ENCODE measurements at regions not wholly inside any gene's neighbourhood (a gene's known extent, or its start where the extent isn't known, plus 50 kb on each side); places are given as distances from the start of the nearest gene placed in this dataset.
A peak's percentile ranks its signal among the peaks of the same experiment; 100 is the strongest.
"Not testable (repeated sequence)": the region's sequence is repeated elsewhere in the genome, so short reads cannot be mapped to it uniquely, and the experiment has no call there.

DNA sequence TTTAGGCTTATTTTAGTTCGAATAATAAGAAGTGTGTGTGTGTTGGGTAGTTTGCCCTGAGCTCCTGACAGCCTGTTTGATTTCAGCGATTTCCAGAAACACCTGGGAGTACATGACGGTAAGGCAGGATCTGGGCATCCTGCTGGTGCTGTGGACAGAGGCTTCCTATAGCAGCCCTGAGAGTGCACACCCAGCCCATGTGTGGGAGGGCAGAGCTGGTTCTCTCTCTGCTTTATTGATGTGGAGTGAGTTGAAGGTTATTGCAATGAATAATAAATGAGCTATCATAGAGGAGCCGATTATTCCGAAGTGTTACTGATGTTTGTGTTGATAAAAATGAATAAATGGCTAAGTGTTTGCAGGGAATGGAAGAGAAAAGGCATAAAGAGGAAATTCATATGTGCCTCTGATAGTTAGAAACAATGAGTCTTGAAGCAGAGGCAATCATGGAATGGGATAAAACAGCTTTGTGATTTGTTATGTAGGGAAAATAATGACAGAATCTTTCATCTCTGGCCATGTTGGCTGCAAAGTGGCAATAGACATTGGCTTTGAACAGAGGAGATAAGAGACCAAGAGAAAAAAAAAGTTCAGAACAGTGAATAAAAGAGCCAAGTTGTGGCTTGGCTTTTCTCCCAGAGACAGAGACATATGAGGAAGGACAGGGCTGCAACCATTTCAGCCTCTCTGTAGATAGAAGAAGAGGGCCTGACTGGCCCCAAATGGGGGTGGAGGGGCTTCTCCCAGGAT, 166.2 kb upstream of the CHD6 start:
- no peak for DNase-seq (ENCODE audit: low spot score)

DNA sequence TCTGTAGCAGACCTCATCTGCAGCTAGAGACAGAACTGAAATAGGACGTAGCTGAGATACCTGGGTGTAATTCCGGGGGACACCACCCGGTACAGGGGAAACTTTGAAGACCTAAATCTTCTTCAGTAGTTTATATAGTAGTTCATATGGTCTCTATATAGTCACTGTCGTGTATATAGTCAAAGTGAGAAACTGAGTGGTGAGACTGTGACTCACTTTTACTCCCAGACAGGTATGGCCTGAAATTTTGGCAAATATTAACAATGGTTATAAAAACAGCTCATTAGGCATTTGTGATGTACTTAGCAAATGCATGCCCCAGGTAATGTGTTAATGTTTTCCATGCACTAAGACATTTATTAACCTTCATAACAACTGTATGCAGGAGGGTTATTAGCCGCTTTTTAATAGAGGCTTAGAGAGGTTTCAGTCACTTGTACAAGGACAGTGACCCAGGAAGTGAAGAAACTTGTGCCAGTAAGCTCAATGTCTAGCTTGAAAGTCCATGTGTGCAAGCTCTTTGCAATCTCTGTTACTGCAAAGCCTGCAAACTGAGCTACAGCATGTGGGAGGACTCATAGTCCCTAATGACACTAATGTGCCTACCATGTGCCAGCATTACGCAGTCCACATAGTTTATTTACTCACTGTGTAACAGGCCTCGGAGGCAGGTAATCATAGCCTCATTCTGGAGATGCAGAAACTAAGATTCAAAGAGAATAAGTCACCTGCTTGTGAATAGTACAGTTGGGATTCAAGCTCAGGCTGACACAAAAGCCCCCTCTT, 165.4 kb upstream of the CHD6 start:
- peak; percentile 76 for DNase-seq (ENCODE audit: low spot score)

DNA sequence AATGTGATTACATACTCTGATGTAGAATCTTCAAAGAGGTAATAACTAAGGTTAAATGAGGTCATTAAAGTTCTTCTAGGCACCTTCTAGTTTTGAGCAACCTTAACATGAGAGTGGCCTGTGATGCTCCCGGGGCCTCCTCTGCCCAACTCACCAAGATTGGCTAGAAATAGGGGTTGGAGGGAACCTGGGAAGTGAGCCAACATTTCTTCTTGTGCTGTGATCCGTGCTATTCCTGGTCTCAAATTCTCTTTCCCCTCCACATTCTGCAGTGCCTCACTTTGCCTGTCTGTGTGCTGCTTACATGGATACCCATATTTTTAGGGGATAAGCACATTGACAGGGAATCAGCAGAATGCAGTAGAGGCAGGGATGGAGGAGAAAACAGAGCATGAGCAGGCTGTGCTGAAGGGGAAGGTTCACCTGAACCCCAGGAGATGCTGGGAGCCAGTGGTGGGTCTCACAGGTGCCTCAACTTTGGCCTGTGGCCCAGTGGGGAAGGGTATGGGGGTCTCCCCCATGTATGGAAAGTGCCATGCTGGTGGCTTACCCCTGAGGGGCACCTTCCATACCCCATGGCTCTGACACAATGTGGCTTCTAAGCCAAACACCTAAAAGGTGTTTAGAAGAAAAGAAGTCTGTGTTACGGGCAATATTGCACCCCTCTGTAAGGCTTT, 164.7 kb upstream of the CHD6 start:
- DNase-seq (ENCODE audit: low spot score): peak; percentile 52

DNA sequence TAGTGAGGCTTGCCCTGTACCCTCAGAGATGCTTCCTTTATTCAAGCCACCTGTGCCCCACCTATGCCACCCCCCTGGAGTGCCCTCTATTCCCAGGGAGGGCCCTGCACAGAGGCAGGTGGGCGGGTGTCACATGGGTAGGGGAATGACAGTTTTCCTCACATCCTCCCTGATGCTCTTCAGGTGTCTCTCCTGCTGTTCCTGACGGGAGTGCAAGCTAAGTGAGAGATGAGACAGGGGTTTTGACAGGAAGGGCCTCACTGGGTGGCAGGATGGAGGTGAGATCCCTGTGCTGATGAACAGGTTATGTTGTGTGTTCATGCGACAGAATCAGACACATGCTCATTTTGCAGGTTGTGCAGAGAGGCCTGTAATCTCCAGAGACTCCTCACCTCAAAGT, 164.1 kb upstream of the CHD6 start:
- DNase-seq (ENCODE audit: low spot score): no peak

DNA sequence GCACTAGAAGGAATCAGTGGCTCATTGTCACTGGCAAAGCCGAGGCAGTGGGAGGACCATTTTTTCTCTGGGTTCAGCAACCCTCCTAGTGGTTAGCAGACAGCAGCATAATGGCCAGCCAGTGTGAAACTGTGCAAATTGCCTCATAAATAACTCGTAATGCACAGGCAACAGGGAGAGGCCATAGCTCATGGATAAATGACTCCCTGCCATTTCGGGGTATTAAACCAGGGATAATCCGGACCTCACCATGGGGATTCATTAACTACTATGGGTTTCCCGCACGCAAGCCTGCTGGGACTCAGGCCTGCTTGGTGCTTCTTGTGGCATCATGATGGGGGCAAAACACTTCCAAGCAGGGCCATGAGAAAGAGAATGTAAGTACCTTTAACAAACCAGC, 158.2 kb upstream of the CHD6 start:
- DNase-seq (ENCODE audit: low spot score): no peak

DNA sequence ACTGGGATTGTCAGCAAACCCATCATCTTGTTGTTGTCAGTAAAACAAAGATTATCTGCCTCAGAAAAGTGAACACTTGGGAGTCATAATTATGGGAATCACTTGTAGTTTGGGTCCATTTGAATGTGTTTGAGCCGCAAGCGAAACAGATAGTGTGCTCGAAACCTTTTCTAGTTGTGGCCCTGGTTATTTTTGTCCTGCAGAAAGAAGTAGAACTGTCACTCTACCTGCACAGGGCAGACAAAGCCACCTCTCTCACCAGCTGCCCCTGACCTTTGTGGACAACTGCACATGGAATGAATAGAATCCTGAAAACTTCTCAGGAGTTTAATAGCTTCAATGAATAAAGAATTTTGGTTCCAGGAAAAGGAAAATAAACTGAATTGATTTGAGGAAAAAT, 156.1 kb upstream of the CHD6 start:
- no peak for DNase-seq (ENCODE audit: low spot score)

DNA sequence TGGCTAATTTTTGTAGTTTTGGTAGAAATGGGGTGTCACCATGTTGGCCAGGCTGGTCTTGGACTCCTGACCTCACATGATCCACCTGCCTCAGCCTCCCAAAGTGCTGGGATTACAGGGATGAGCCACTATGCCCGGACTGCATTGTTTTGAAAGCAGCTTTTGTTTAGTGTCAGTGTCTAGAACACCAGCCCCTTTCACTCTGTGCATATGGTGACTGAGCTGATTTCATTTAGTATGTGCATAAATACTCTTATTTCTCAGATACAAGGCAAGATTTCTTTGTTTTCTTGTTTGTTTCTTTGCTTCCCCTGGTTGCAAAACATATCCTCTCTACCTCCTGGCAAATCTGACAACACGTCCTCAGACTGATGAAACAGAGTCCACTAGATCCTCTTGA, 152.8 kb upstream of the CHD6 start:
- no peak for DNase-seq (ENCODE audit: low spot score)

DNA sequence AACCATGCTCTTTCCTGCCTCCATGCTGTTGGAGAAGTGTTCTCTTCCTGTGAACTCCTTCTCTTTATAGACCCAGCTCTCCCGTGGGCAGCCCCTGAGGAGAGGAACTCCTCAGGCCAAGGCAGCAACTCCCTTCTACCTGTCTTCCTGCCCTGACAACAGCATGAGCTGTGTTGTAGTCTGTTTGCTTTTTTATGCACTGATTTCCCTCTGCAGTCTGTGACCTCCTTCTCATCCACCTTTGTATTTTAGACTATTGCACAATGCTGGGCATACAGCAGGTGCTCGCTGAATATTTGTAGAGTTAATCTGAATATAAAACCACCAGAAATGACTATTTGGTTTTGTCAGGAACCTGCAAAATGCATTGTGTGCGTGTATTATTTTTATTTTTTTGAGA, 152.2 kb upstream of the CHD6 start:
- no peak for DNase-seq (ENCODE audit: low spot score)

DNA sequence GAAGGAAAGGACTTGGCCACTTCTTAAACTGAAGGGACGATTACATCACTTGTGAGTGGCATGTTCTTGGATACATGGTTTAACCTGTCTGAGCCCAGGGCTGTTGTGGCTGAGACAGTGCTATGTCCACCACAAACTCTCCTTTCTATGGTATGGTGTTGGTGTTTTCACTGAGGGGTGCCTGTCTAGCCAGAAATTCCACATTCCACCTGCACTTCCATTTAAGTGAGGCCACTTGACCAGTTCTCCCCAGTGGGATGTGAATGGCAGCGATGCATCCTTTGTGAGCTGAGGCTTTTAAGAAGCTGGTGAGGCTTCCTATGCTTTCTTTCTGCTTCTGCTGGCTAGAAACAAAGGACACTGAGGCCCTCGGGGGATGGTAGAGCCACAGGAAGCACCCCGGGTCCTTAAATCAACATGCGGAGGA, 151.4 kb upstream of the CHD6 start:
- DNase-seq (ENCODE audit: low spot score): no peak

DNA sequence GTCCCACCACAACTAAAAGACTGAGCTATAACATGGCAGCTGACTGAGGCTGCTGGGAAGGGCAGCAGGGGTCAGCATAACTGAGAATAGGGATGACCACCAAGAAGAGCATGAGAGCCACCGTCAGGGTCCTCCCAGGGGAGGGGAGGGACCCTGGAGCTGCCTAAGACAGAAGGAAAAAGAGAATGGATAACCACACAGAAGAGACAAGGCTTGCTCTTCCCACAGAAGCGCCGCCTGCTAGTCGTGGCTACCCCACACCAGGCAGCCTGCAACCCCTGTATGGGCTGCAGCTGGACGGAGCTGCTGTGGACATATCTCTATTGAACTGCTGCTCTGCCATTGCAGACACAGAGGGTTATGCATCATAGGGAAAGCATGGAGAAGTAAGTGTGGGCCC, 132.0 kb upstream of the CHD6 start:
- no peak for DNase-seq (ENCODE audit: low spot score)

DNA sequence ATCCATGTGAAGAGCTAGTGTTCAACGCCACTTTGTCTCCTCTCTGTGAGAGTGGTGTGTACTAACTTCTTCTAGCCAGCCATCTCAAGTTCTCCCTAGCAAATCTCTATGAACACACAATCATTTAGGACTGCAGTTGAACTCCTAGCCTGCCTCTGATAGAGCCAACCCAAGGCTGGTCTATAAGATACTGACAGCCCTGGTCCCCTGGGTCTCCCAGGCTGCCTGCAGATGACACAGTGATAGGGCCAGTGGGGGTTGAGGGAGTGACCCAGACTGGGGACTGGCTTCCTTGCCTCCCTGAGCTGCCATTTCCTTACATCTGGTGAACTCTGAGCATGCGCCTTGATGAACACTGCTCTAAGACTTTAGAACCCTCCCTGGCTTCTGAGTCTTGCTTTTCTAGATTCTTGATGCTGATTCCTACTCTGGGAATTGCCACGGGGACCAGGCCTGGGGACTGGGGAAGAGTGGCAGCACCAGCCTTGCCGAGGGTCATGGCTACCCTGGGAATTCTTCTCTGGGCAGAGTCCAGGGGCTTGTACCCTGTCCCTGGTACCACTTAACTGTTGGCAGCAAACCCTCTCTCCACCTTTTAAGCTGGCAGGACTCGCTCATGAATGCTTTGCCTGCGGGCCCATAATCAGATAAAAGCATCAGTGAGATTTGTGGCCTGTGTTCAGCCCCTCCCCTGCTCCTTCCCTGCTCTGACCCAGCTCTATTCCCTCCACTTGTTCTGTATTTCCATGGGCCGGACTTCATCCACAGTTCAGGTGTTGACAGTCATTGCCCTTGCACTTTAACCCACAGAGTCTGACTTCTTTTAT, 130.8 kb upstream of the CHD6 start:
- DNase-seq (ENCODE audit: low spot score): no peak

DNA sequence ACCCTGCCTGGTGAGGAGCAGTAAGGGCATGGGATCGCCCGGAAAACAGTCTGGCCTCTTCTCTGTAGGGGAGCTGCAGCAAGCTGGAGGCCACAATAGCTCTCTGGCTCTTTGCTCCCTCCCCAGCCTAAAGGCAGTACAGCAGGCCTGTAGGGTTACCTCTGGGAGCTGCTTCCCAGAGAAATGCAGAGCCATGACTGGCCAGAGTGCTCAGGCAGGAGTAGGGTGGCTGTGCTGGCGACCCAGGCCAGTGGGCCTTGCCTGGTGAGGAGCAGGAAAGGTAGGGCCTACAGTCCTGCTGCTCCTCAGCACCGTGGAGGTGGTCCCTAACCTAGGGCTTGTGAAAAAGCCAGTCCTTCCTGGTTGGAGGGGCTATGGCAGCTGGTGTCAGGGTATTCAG, 129.9 kb upstream of the CHD6 start:
- no peak for DNase-seq (ENCODE audit: low spot score)

DNA sequence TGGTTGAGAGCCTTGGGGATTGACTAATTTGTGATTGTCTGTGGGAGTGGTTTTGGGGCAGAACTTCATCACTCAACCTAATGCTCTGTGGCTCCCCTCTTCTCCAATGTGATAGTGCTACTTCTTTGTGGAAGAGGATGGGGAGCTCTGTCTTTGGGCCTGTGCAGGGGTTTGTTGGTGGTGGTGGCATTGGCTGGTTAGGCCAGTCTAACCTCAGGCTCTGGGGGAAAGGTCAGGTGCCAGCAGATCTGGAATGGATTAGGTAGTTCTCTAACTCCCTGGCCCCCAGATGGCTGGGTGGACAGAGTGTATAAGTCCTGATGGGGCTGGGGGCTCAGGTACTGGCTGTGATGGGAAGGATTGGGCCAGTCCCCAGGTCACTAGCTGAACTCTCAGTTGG, 129.0 kb upstream of the CHD6 start:
- no peak for DNase-seq (ENCODE audit: low spot score)

DNA sequence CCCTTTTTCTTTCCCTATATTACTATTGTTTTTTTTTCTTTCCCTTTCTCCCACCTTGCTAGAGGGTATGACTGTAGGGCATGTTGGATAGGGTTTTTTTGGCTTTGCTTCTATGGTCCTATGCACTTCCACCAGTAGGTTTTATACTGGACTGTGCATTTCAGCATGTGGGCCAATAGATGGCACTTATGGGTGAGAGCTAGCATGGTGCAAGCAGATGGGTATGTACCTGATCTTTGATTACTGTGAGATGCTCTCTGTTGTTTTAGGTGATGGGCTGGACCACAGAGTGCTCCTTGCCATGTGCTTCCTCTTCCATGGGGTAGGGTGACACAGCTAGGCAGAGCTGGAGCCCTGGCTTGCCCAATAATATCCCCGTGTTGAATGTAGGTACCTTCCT, 128.5 kb upstream of the CHD6 start:
- DNase-seq (ENCODE audit: low spot score): peak; percentile 27

DNA sequence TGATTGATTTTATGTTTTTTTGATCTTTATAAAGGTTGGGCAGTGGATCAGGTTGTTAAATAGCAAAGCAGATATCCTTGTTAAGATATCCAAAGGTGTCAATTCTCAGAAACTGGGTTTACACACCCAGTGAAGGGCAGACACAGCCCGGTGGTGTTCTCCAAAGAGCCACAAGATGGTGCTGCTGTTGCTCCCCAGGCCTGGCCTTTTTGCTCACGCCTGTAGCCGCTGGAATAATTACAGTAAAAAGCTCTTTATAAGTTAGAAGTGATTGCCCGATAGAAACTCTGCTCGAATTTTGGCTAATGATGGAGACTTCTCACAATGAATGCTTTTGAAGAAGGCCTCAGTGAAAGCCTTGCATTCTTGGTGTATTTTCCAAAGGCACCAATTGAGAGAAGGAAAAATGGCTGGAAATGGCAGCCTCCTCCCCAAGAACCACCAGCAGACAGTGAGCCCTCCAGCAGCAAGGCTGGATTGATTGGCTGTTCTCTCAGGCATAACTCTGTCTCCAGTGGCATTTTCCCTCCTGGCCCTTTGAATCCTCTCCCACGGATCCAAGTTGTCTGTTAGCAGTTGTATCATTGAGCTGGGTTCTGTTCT, 120.5 kb upstream of the CHD6 start:
- DNase-seq (ENCODE audit: low spot score): peak; percentile 57

DNA sequence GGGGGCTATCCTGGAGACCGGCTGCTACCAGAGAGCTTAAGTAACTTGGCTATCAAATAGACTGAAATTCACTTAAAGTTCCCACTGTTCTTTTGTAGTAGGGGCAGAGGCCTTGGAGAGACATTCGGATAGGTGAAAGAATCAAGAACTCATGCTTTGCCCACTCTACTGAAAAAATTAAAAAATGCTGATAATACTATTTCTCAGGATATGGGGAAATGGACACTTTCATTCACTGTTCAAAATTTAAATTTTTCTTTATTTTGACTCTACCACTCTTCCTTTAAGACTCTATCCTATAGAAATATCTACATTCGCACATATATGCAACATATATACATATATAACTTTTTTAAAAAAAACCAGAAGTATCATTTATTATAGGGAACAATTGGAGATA, 117.8 kb upstream of the CHD6 start:
- no peak for DNase-seq (ENCODE audit: low spot score)

DNA sequence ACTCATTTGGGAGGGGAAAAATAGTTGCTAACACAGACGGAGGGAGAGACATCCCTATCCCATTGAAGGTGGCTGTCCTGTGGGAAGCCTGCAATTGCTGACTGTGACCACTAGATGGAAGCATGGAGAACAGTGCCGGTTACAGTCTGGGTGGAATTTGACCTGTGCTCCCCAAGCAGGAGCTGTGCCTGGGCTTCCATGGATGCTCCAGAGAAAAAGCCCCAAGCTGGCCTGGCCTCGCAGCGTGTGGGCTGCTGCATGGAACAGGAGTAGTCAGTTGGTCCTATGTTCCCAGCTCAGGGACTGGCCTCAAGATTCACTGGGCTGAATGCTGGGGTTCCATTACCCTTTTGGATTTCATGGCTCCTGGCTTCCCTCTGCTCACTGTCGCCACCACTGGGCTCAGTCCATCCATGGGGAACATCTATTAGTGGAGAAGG, 116.3 kb upstream of the CHD6 start:
- peak; percentile 54 for DNase-seq (ENCODE audit: low spot score)

DNA sequence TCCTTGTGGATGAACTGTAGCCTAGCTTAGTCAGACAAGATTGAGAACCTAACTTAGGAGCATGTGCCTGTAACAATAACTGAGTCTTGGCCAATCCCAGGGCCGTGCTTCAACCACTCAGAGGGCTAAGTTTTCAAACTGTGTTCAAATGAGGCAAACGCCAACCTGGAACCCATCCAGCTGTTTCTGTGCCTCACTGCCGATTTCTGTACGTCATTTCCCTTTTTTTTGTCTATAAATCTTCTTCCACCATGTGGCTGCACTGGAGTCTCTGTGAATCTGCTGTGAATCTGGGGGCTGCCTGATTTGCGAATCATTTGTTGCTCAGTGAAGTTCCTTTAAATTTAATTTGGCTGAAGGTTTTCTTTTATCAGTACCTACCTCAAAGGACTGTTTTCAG, 115.0 kb upstream of the CHD6 start:
- DNase-seq (ENCODE audit: low spot score): no peak

DNA sequence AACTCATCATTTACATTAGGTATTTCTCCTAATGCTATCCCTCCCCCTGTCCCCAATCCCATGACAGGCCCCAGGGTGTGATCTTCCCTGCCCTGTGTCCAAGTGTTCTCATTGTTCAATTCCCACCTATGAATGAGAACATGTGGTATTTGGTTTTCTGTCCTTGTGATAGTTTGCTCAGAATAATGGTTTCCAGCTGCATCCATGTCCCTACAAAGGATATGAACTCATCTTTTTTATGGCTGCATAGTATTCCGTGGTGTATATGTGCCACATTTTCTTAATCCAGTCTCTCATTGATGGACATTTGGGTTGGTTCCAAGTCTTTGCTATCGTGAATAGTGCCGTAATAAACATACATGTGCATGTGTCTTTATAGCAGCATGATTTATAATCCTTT, 113.0 kb upstream of the CHD6 start:
- DNase-seq (ENCODE audit: low spot score): not testable (repeated sequence)

DNA sequence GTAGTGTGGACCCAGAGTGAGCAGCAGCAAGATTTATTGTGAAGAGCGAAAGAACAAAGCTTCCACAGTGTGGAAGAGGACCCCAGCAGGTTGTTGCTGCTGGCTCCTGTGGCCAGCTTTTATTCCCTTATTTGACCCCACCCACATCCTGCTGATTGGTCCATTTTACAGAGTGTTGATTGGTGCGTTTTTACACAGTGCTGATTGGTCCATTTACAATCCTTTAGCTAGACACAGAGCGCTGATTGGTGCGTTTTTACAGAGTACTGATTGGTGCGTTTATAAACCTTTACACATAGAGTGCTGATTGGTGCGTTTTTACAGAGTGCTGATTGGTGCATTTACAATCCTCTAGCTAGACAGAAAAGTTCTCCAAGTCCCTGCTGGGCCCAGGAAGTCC, 109.5 kb upstream of the CHD6 start:
- not testable (repeated sequence) for DNase-seq (ENCODE audit: low spot score)

DNA sequence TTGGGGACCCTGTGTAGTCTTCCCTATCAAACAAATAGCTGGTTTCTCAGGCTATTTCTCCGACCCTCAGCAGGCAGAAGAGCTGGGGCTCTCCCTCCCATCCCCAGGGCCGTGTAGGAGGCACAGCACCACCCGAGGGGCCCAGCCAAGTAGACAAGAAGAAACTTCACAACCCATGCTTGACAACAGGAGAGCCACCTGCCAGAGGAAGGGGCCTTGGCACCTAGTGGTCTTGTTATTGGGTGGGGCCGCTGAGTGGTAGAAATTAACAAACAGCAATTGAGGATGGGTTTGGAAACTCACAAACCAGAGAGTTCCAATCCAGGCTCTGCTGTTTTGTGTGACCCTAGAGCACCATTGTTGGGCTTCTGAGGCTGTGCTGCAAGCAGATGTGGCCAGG, 108.5 kb upstream of the CHD6 start:
- no peak for DNase-seq (ENCODE audit: low spot score)

DNA sequence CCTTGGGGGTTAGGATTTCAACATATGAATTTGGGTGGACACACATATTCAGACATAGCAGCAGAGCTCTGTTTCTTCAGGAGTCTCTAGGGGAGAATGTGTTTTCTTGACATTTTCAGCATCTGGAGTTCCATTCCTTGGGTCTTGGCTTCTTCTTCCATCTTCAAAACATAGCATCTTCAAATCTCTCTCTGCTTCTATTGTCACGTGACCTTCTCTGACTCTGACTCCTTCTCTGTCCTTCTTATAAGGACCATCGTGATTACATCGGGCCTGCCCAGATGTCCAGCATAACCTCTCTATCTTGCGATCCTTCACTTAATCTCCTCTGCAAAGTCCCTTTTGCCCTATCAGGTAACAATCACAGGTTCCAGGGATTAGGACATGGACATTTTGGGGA, 101.0 kb upstream of the CHD6 start:
- DNase-seq (ENCODE audit: low spot score): no peak

Data from kidney tubule cell (primary cell).